Heart left ventricle (tissue), 16 donors: ENCODE measurements at regions not wholly inside any gene's neighbourhood (a gene's known extent, or its start where the extent isn't known, plus 50 kb on each side); places are given as distances from the start of the nearest gene placed in this dataset.

Experiments used
- ATAC-seq, 4 donors: fragments of 200-7000 bp; cut with Tn5 transposase; one replicate each; pipeline ENCODE4 v1.9.1; 2020 to 2022; ENCODE audit warnings: moderate library complexity in 4 of 4, mild to moderate bottlenecking in 3 of 4, moderate number of reproducible peaks in 1 of 4
- DNase-seq, 5 donors: peaks; one replicate each; pipeline ENCODE4 v3.0.0-alpha.2; 2020
- H3K27ac ChIP-seq, 12 donors: fragments of 200-600 bp; sonication (generic) in 4 of 12; one replicate each; pipeline versions ENCODE4 v1.5.0 to v1.8.0; 2016 to 2022; ENCODE audit warnings: mild to moderate bottlenecking in 2 of 12
- H3K27me3 ChIP-seq, 9 donors: fragments of 200-600 bp; sonication (generic) in 2 of 9; one replicate each; pipeline versions ENCODE4 v1.5.1 to v1.8.0; 2016 to 2022; ENCODE audit warnings: mild to moderate bottlenecking in 3 of 9
- H3K36me3 ChIP-seq, 9 donors: fragments of 200-600 bp; sonication (generic) in 2 of 9; one replicate each; pipeline versions ENCODE4 v1.5.0 to v1.8.0; 2018 to 2022; ENCODE audit warnings: mild to moderate bottlenecking in 2 of 9
- H3K4me1 ChIP-seq, 12 donors: fragments of 200-600 bp; sonication (generic) in 4 of 12; one replicate each; pipeline versions ENCODE4 v1.5.0 to v1.8.0; 2016 to 2022; ENCODE audit warnings: mild to moderate bottlenecking in 3 of 12
- H3K4me3 ChIP-seq, 12 donors: fragments of 200-600 bp; sonication (generic) in 4 of 12; one replicate each; pipeline versions ENCODE4 v1.5.0 to v1.8.0; 2017 to 2022; ENCODE audit warnings: mild to moderate bottlenecking in 9 of 12, moderate library complexity in 4 of 12
- H3K9me3 ChIP-seq, 12 donors: fragments of 200-600 bp; sonication (generic) in 4 of 12; one replicate each; pipeline versions ENCODE4 v1.5.0 to v1.8.0; 2016 to 2022; ENCODE audit warnings: mild to moderate bottlenecking in 1 of 12
- POLR2A ChIP-seq, 2 donors: fragments of 450-650 bp; IDR thresholded peaks; one replicate each; pipeline ENCODE4 v1.6.1; 2017; ENCODE audit warnings: antibody characterized with exemption in 2 of 2, mild to moderate bottlenecking in 2 of 2, moderate library complexity in 2 of 2
- WGBS, 4 donors: extraction: QIAGEN DNeasy Blood & Tissue Kit in 2 of 4; methylation state at CpG; one replicate each; pipeline versions ENCODE4 v1.1.5 to v1.1.7; 2013 to 2018; 5-methylcytosine and 5-hydroxymethylcytosine counted together
- intact Hi-C, 10 donors: fragments of 100-400 bp; cut with DNase I; formaldehyde crosslinking; loops; one replicate each; pipeline versions ENCODE4 v1.11.1 to v1.14.2; 2022
- TF ChIP-seq, protein P1 (sequence below), 12 donors: fragments of 200-600 bp; sonication (generic) in 4 of 12; IDR thresholded peaks; one replicate each; pipeline versions ENCODE4 v1.5.0 to v1.8.0; 2018 to 2022; ENCODE audit warnings: antibody characterized with exemption in 12 of 12, mild to moderate bottlenecking in 5 of 12
- donor health status: ischemic (EF 13 %, LVEDD 7.1; RV severe dilation, severe dysfunction).
- donor health status: healthy with polysubstance abuse.
- donor health status: DM: no; HTN: yes; CAD: no.
- donor health status: DM: no; HTN: no; CAD: no.
- donor health status: ischemic (EF 25% LVEDD 6.9; RV normal size, moderate dysfunction).
- donor health status: ischemic (EF 25% LVEDD 5.7; RV mildly dilated, moderate dysfunction).
- donor health status: healthy.
- donor health status: DM: yes; HTN: yes; CAD: no.
- donor health status: ischemic (EF 35%, LVEDD 5.7; RV mildly dilated, moderate dysfunction).
- donor health status: nonischemic (EF 11% LVEDD 7.7; RV severe dilation, severe dysfunction).
- donor health status: DM: yes; HTN: yes; CAD: no.
- donor health status: PGD.
- donor health status: ischemic (EF 29% LVEDD 5.4; RV normal size, mild dysfunction).
- donor health status: nonischemic (EF 23%, LVEDD 6.1; RV moderate dilation, normal function).

DNA sequence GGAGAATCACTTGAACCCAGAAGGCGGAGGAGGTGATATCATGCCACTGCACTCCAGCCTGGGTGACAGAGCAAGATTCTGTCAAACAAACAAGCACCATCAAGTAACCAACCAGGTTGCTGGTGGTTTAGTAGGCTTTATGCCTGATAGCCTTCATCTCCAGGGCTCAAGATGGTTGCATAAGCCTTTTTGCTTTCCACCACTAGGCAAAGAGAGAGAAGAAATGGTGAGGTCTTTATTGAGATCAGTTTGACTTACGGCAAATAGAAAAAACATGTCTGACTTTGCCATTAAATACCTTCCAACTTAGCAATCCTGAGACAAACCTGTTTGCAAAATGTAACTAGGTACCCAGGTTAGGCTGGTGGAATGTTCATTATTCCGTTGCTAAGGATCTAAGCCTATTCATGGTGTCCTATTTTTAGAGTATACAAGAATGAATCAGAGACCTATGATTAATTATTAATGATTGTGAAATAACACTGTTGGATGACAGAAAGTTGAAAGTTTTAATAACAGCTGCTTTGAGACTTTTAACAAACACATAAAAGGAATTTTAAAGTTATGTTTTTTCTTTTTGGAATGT lies 53.5 kb upstream of the SLC38A11 start:
- H3K4me1 ChIP-seq = no peaks in the 10 kb centered on the region
- H3K9me3 ChIP-seq = no peaks in the 10 kb centered on the region
- WGBS, 4 donors = 83 to 92% (median 90%) methylated on average over 3 of the region's 3 CpGs
- DNase-seq = no peak
- H3K4me3 ChIP-seq = no peak overlapping the region
- ATAC-seq = no peak
- no peaks in the 10 kb centered on the region for H3K36me3 ChIP-seq
- no peak overlapping the region for H3K27ac ChIP-seq
- no peak for TF ChIP-seq POLR2A (IDR thresholded peaks at IDR 0.05)
- TF ChIP-seq, protein P1, sequence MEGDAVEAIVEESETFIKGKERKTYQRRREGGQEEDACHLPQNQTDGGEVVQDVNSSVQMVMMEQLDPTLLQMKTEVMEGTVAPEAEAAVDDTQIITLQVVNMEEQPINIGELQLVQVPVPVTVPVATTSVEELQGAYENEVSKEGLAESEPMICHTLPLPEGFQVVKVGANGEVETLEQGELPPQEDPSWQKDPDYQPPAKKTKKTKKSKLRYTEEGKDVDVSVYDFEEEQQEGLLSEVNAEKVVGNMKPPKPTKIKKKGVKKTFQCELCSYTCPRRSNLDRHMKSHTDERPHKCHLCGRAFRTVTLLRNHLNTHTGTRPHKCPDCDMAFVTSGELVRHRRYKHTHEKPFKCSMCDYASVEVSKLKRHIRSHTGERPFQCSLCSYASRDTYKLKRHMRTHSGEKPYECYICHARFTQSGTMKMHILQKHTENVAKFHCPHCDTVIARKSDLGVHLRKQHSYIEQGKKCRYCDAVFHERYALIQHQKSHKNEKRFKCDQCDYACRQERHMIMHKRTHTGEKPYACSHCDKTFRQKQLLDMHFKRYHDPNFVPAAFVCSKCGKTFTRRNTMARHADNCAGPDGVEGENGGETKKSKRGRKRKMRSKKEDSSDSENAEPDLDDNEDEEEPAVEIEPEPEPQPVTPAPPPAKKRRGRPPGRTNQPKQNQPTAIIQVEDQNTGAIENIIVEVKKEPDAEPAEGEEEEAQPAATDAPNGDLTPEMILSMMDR (IDR thresholded peaks at IDR 0.05) = no peak
- intact Hi-C loops = loop anchor here in 1 of 10 donors (10.0 kb wide), 1 partner anchor 286 kb away; no protein-coding TSS in a partner anchor
- H3K27me3 ChIP-seq = peaks cover 0 to 10% (median 0%) of the 10 kb centered on the region in 9 donors

DNA sequence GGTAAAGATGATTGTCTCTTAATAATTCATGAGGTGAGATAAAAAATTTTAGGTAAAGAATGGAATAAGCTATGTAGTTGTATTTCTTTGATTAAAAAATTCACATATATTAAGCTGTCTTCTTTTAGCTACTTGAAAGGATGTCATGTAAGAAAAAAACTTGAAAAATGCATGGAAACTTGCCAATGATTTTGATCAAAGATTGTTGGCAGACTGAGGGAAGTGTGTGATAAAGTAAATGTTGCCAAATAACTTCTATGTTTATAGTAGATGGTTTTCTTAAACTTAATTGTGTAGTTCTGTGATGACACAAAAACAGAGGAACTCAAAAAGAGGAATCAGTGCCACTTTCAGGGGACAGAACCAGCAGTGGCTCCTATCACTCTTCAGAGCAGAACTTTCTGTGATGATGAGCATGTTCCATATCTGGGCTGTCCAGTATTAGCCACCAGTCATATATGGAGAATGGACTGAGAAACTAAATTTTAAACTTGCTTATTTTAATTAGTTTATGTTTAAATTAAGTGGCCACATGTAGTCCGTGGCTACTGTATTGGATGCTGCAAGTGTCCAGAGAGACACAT lies 51.9 kb upstream of the SLC38A11 start:
- ATAC-seq (no peak), DNase-seq (no peak)
- H3K4me1 ChIP-seq = peaks cover 0 to 8% (median 0%) of the 10 kb centered on the region in 12 donors
- H3K27me3 ChIP-seq = peaks cover 0 to 10% (median 0%) of the 10 kb centered on the region in 9 donors
- no peak overlapping the region for H3K27ac ChIP-seq
- no peaks in the 10 kb centered on the region for H3K36me3 ChIP-seq
- intact Hi-C loops = loop anchor here in 1 of 10 donors (10.0 kb wide), 1 partner anchor 288 kb away; no protein-coding TSS in a partner anchor
- 41 to 92% (median 90%) methylated on average over 1 of the region's 1 CpG for WGBS, 4 donors
- H3K4me3 ChIP-seq = no peak overlapping the region
- no peak for TF ChIP-seq POLR2A (IDR thresholded peaks at IDR 0.05)
- TF ChIP-seq, protein P1 (IDR thresholded peaks at IDR 0.05) = no peak
- H3K9me3 ChIP-seq = no peaks in the 10 kb centered on the region
